Skin epidermis (tissue), 12 donors: ENCODE measurements at regions not wholly inside any gene's neighbourhood (a gene's known extent, or its start where the extent isn't known, plus 50 kb on each side); places are given as distances from the start of the nearest gene placed in this dataset.
"Not testable (repeated sequence)": the region's sequence is repeated elsewhere in the genome, so short reads cannot be mapped to it uniquely, and the experiment has no call there.

Experiments used
- H3K27ac ChIP-seq, 21 experiments: fragments of 200-600 bp; sonication (generic) in 11 of 21; one replicate each; pipeline ENCODE4 v1.5.0; 2020; ENCODE audit warnings: mild to moderate bottlenecking in 3 of 21, inconsistent platforms in 2 of 21, moderate library complexity in 2 of 21
- H3K4me3 ChIP-seq, 7 experiments: fragments of 200-600 bp; sonication (generic) in 2 of 7; one replicate each; pipeline ENCODE4 v1.5.0; 2020; ENCODE audit warnings: inconsistent platforms in 2 of 7, mild to moderate bottlenecking in 2 of 7, moderate library complexity in 1 of 7

- no peak overlapping the region for H3K4me3 ChIP-seq
- no peak overlapping the region for H3K27ac ChIP-seq
Observed at GRCh38 chr3:59256230-59256629, 206.4 kb upstream of the CFAP20DC start.

GRCh38 chr3:59254976-59255375 is 205.2 kb upstream of the CFAP20DC start:
- Histone ChIP-seq H3K27ac (no peak overlapping the region), H3K4me3 (no peak overlapping the region)

GRCh38 chr3:59254433-59254832 is 204.6 kb upstream of the CFAP20DC start:
- no peak overlapping the region for H3K4me3 ChIP-seq
- no peak overlapping the region for H3K27ac ChIP-seq

- no peak overlapping the region for H3K27ac ChIP-seq
Observed at GRCh38 chr3:59253523-59253922, 203.7 kb upstream of the CFAP20DC start.

GRCh38 chr3:59251869-59252268 is 202.0 kb upstream of the CFAP20DC start:
- Histone ChIP-seq H3K27ac (no peak overlapping the region), H3K4me3 (no peak overlapping the region)

More at GRCh38 chr3:59253523-59253922, 203.7 kb upstream of the CFAP20DC start:
- no peak overlapping the region for H3K4me3 ChIP-seq

- Histone ChIP-seq H3K4me3 (no peak overlapping the region), H3K27ac (no peak overlapping the region)
Observed at GRCh38 chr3:59250600-59250999, 200.8 kb upstream of the CFAP20DC start.

- Histone ChIP-seq H3K4me3 (no peak overlapping the region), H3K27ac (no peak overlapping the region)
Observed at GRCh38 chr3:59249698-59250361, 200.0 kb upstream of the CFAP20DC start.

GRCh38 chr3:59249004-59249403 is 199.2 kb upstream of the CFAP20DC start:
- no peak overlapping the region for H3K4me3 ChIP-seq
- H3K27ac ChIP-seq, result no peak overlapping the region

GRCh38 chr3:59247402-59247841 is 197.6 kb upstream of the CFAP20DC start:
- H3K4me3 ChIP-seq, result no peak overlapping the region
- H3K27ac ChIP-seq, result no peak overlapping the region

- no peak overlapping the region for H3K27ac ChIP-seq
- H3K4me3 ChIP-seq, result no peak overlapping the region
Observed at GRCh38 chr3:59246719-59247401, 197.0 kb upstream of the CFAP20DC start.

- no peak overlapping the region for H3K4me3 ChIP-seq
Observed at GRCh38 chr3:59245859-59246501, 196.2 kb upstream of the CFAP20DC start.

GRCh38 chr3:59245300-59245858 is 195.6 kb upstream of the CFAP20DC start:
- no peak overlapping the region for H3K27ac ChIP-seq

More at GRCh38 chr3:59245859-59246501, 196.2 kb upstream of the CFAP20DC start:
- H3K27ac ChIP-seq, result no peak overlapping the region

GRCh38 chr3:59244343-59244742 is 194.5 kb upstream of the CFAP20DC start:
- H3K27ac ChIP-seq, result no peak overlapping the region

More at GRCh38 chr3:59245300-59245858, 195.6 kb upstream of the CFAP20DC start:
- no peak overlapping the region for H3K4me3 ChIP-seq

GRCh38 chr3:59243476-59243875 is 193.7 kb upstream of the CFAP20DC start:
- H3K4me3 ChIP-seq, result no peak overlapping the region

More at GRCh38 chr3:59244343-59244742, 194.5 kb upstream of the CFAP20DC start:
- H3K4me3 ChIP-seq, result no peak overlapping the region

GRCh38 chr3:59240666-59241255 is 190.9 kb upstream of the CFAP20DC start:
- Histone ChIP-seq H3K27ac (no peak overlapping the region), H3K4me3 (no peak overlapping the region)

More at GRCh38 chr3:59243476-59243875, 193.7 kb upstream of the CFAP20DC start:
- H3K27ac ChIP-seq, result no peak overlapping the region

GRCh38 chr3:59237121-59237520 is 187.3 kb upstream of the CFAP20DC start:
- no peak overlapping the region for H3K4me3 ChIP-seq
- no peak overlapping the region for H3K27ac ChIP-seq

- H3K27ac ChIP-seq, result no peak overlapping the region
- no peak overlapping the region for H3K4me3 ChIP-seq
Observed at GRCh38 chr3:59235634-59236012, 185.8 kb upstream of the CFAP20DC start.

- H3K4me3 ChIP-seq, result no peak overlapping the region
- no peak overlapping the region for H3K27ac ChIP-seq
Observed at GRCh38 chr3:59234884-59235633, 185.2 kb upstream of the CFAP20DC start.

- not testable (repeated sequence) for H3K27ac ChIP-seq, H3K4me3 ChIP-seq
Observed at GRCh38 chr3:59230379-59230778, 180.6 kb upstream of the CFAP20DC start.
